Right lobe of liver (tissue), 4 donors: ENCODE measurements at regions not wholly inside any gene's neighbourhood (a gene's known extent, or its start where the extent isn't known, plus 50 kb on each side); places are given as distances from the start of the nearest gene placed in this dataset.

Experiments used
- CTCF ChIP-seq, 4 donors: fragments of 200-600 bp in 3 of 4; fragments of 450-650 bp in 1 of 4; IDR thresholded peaks; one replicate each; pipeline versions ENCODE4 v1.5.1 to v1.8.0; 2016 to 2022; ENCODE audit warnings: antibody characterized with exemption in 4 of 4, mild to moderate bottlenecking in 2 of 4
- POLR2A ChIP-seq: fragments of 450-650 bp; IDR thresholded peaks from one replicate; pipeline ENCODE4 v1.6.1; 2017; ENCODE audit warnings: antibody characterized with exemption, mild to moderate bottlenecking
- donor health status: DM: no; HTN: no; CAD: no.
- donor health status: DM: no; HTN: no; CAD: no.
- donor health status: DM: no; HTN: yes; CAD: no.

- no peak for TF ChIP-seq POLR2A
- TF ChIP-seq CTCF (IDR thresholded peaks at IDR 0.05), result no peak
Observed at GRCh38 chr19:29889702-29890101, 52.3 kb upstream of the URI1 start.
